DMS114 treated with DMSO at 0.1 percent for 48 hours (cell line): ENCODE measurements at regions not wholly inside any gene's neighbourhood (a gene's known extent, or its start where the extent isn't known, plus 50 kb on each side); places are given as distances from the start of the nearest gene placed in this dataset.

Source experiments
- DNase-seq: peaks from one replicate; lab custom pipeline; 2025; ENCODE audit not compliant: unreplicated experiment; lab: John Stamatoyannopoulos, UW

- DNase-seq = no peak
Measured at GRCh38 chr6:28732052-28732451, 191.7 kb downstream of the TRIM27 start.

- no peak for DNase-seq
Measured at GRCh38 chr6:28734443-28734959, 189.3 kb downstream of the TRIM27 start.

- no peak for DNase-seq
Measured at GRCh38 chr6:28736121-28736520, 187.7 kb downstream of the TRIM27 start.

- DNase-seq = peak; percentile 57
Measured at GRCh38 chr6:28737750-28738395, 185.9 kb downstream of the TRIM27 start.

- DNase-seq = no peak
Measured at GRCh38 chr6:28738396-28738765, 185.4 kb downstream of the TRIM27 start.

- DNase-seq = no peak
Measured at GRCh38 chr6:28741363-28741762, 182.4 kb downstream of the TRIM27 start.

- DNase-seq = peak; percentile 54
Measured at GRCh38 chr6:28742668-28743270, 181.0 kb downstream of the TRIM27 start.

GRCh38 chr6:28743271-28743789 lies 180.5 kb downstream of the TRIM27 start:
- no peak for DNase-seq

GRCh38 chr6:28747083-28747630 lies 176.6 kb downstream of the TRIM27 start:
- peak; percentile 72 for DNase-seq

- peak; percentile 80 for DNase-seq
Measured at GRCh38 chr6:28747631-28748157, 176.1 kb downstream of the TRIM27 start.

- no peak for DNase-seq
Measured at GRCh38 chr6:28748192-28748591, 175.6 kb downstream of the TRIM27 start.

- no peak for DNase-seq
Measured at GRCh38 chr6:28750926-28751458, 172.8 kb downstream of the TRIM27 start.

GRCh38 chr6:28751514-28751913 lies 172.3 kb downstream of the TRIM27 start:
- DNase-seq = no peak

GRCh38 chr6:28751963-28752350 lies 171.8 kb downstream of the TRIM27 start:
- no peak for DNase-seq

GRCh38 chr6:28757429-28758045 lies 166.2 kb downstream of the TRIM27 start:
- peak; percentile 61 for DNase-seq

- DNase-seq = peak; percentile 68
Measured at GRCh38 chr6:28758046-28758817, 165.6 kb downstream of the TRIM27 start.

GRCh38 chr6:28758818-28759235 lies 165.0 kb downstream of the TRIM27 start:
- no peak for DNase-seq

- no peak for DNase-seq
Measured at GRCh38 chr6:28764014-28764723, 159.6 kb downstream of the TRIM27 start.

- no peak for DNase-seq
Measured at GRCh38 chr6:28764761-28765282, 159.0 kb downstream of the TRIM27 start.

- DNase-seq = no peak
Measured at GRCh38 chr6:28765978-28766351, 157.8 kb downstream of the TRIM27 start.
